ENCODE measurements at regions not wholly inside any gene's neighbourhood (a gene's known extent, or its start where the extent isn't known, plus 50 kb on each side); places are given as distances from the start of the nearest gene placed in this dataset.

DNA sequence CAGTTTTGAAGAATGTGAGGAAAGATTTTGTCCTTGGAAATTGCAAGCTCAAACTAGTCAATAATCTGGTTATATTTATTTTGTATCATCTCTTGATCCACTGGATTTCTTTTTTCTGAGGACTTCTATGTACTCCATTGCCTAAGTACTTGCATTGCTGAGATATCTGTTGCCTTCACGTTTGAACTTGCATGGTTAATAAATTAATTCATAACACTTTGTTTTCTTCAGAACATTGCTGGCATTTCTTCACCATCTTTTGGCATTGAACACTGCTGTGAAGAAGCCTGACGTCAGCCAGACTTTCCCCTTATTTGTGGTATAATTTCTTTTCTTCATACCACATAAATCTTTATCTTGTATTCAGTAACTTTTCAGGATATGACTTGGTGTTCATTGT is 246.0 kb upstream of the KIF2A start:
- H3K4me1 ChIP-seq (ENCODE audit: insufficient read depth, low read length), result no peaks in the 10 kb centered on the region
- H3K27ac ChIP-seq (ENCODE audit: low read depth, low read length), result no peak overlapping the region
- H3K9me3 ChIP-seq (ENCODE audit: low read length), result no peaks in the 10 kb centered on the region
- H3K9ac ChIP-seq (ENCODE audit: low read length), result no peak overlapping the region
- H3K36me3 ChIP-seq (ENCODE audit: insufficient read depth, low read length), result no peaks in the 10 kb centered on the region
- no peaks in the 10 kb centered on the region for H3K27me3 ChIP-seq (ENCODE audit: control insufficient read depth in 1 of 2, insufficient read depth in 2 of 2, low read length in 2 of 2)
- H3K4me3 ChIP-seq (ENCODE audit: low read depth in 1 of 2, low read length in 2 of 2), result no peak overlapping the region

DNA sequence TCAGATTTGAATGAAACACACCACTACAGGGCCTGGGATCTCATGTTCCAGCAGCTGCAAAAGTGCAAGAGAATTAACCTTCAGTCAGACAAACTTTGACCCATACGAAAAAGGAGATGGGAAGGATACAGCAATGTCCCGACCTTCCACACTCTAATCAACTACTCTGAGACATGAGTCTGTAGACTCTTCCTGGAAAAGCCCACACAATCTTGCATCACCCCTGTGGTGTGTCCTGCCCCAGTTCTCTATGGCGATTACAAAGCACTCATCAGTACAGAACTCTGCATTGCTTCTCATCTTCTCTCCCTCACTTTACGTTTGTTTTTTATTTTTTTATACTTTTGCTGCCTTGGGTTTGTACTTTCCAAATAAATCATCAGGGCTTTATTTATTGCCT is 241.0 kb upstream of the KIF2A start:
- H3K4me1 ChIP-seq (ENCODE audit: insufficient read depth, low read length), result no peaks in the 10 kb centered on the region
- no peaks in the 10 kb centered on the region for H3K9me3 ChIP-seq (ENCODE audit: low read length)
- H3K27me3 ChIP-seq (ENCODE audit: control insufficient read depth in 1 of 2, insufficient read depth in 2 of 2, low read length in 2 of 2), result no peaks in the 10 kb centered on the region
- no peak overlapping the region for H3K27ac ChIP-seq (ENCODE audit: low read depth, low read length)
- no peaks in the 10 kb centered on the region for H3K36me3 ChIP-seq (ENCODE audit: insufficient read depth, low read length)
- no peak overlapping the region for H3K4me3 ChIP-seq (ENCODE audit: low read depth in 1 of 2, low read length in 2 of 2)
- H3K9ac ChIP-seq (ENCODE audit: low read length), result no peak overlapping the region

DNA sequence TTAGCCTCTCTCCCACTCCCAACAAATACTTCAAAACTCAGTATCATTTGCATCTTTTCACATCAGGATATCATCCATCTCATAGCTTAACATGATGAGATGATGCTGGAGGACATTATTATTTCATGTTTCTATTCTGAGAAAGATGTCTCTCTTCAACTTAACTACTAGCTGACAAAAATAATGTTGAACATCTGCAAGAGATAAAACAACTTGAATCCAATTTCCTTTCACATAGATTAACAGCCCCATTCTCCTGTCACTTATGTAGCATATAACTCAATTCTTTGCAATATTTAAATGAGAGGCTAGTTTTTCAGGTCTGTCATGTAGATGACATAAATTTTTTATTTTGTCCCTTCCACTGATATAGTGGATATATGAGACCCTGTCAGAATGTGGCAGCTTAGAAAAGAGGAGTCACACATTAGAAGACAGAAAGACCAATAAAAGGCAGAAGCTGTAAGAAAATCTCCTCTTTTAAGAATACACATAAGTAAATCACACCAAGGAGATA is 239.2 kb upstream of the KIF2A start:
- no peaks in the 10 kb centered on the region for H3K27me3 ChIP-seq (ENCODE audit: control insufficient read depth in 1 of 2, insufficient read depth in 2 of 2, low read length in 2 of 2)
- H3K9me3 ChIP-seq (ENCODE audit: low read length), result no peaks in the 10 kb centered on the region
- no peak overlapping the region for H3K9ac ChIP-seq (ENCODE audit: low read length)
- H3K4me1 ChIP-seq (ENCODE audit: insufficient read depth, low read length), result no peaks in the 10 kb centered on the region
- H3K27ac ChIP-seq (ENCODE audit: low read depth, low read length), result no peak overlapping the region
- no peak overlapping the region for H3K4me3 ChIP-seq (ENCODE audit: low read depth in 1 of 2, low read length in 2 of 2)
- H3K36me3 ChIP-seq (ENCODE audit: insufficient read depth, low read length), result no peaks in the 10 kb centered on the region

DNA sequence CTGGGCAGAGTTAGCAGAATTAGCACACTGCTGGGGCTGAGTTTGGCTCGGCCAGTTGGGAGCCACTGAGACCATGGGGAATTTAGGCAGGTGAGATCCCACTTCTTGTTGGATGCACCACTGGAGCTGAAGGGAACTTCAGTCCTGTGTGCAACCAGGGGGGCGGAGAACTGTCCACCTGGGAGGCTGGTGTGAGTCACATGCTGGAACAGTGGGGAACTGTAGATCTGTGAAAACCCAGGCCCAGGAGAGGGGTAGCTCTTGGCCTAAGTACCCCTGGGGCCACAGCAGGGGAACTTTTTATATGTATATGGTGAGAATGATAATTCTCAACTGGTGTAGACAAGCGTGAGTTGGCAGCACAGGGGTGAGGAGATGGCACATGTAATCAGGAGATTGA is 237.5 kb upstream of the KIF2A start:
- Histone ChIP-seq H3K9me3 (ENCODE audit: low read length) (no peaks in the 10 kb centered on the region), H3K27me3 (ENCODE audit: control insufficient read depth in 1 of 2, insufficient read depth in 2 of 2, low read length in 2 of 2) (no peaks in the 10 kb centered on the region), H3K9ac (ENCODE audit: low read length) (no peak overlapping the region)

DNA sequence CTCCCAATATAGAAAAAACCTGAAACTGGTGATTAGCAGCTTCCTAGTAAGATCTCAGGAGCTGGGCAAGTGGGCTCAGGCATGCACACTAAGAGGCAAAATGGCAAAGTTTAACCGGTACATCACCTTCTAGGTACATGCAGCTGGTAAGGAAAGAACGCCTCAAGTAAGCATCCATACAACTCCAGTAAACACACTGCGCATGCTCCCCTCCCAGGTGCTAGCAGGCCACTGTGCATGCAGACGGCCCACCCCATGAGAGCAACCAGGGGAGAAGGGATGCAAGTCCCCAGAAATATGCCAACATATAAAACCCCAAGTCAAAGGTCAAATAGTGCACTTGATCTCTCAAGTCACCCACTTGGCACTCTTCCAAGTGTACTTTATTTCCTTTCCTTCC is 228.6 kb upstream of the KIF2A start:
- Histone ChIP-seq H3K9me3 (ENCODE audit: low read length) (no peaks in the 10 kb centered on the region), H3K36me3 (ENCODE audit: insufficient read depth, low read length) (no peaks in the 10 kb centered on the region), H3K9ac (ENCODE audit: low read length) (no peak overlapping the region), H3K27me3 (ENCODE audit: control insufficient read depth in 1 of 2, insufficient read depth in 2 of 2, low read length in 2 of 2) (no peaks in the 10 kb centered on the region), H3K4me3 (ENCODE audit: low read depth in 1 of 2, low read length in 2 of 2) (no peak overlapping the region), H3K4me1 (ENCODE audit: insufficient read depth, low read length) (no peaks in the 10 kb centered on the region), H3K27ac (ENCODE audit: low read depth, low read length) (no peak overlapping the region)

More for the DNA sequence above, 237.5 kb upstream of the KIF2A start:
- no peaks in the 10 kb centered on the region for H3K4me1 ChIP-seq (ENCODE audit: insufficient read depth, low read length)
- no peak overlapping the region for H3K4me3 ChIP-seq (ENCODE audit: low read depth in 1 of 2, low read length in 2 of 2)
- H3K27ac ChIP-seq (ENCODE audit: low read depth, low read length), result no peak overlapping the region
- H3K36me3 ChIP-seq (ENCODE audit: insufficient read depth, low read length), result no peaks in the 10 kb centered on the region

DNA sequence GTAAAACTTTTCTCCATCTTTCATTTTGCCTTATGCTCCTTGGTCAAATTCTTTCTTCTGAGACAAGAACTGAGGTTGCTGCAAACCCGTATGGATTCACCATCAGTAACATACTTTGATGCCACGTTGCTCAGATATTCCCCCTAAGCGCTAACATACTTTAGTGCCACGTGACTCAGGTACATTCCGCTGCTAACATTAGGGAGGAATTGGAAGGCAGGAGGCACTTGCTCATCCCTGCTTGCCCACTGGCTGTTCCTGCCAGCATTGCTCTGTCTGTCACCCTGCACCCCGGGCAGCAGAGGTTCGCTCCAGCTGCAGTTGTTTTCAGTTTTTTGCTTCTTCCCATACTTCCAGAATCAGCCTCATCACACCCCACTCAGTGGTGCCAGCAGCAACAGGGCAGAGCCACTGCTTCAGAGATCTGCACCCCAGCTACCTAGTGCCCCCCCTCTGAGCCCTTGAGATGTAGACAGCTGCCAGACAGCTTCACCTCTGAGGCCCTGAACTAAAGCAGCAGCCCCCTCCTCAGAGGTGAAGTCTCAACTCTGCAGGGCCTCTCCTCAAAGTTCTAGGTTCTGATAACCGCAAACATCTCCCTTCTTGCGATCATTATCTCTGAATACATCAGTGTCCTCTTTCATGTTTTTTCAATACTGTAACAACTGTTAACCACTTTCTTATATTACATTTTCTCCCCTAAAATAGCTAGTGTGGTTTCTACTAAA is 228.0 kb upstream of the KIF2A start:
- Histone ChIP-seq H3K9ac (ENCODE audit: low read length) (no peak overlapping the region), H3K27me3 (ENCODE audit: control insufficient read depth in 1 of 2, insufficient read depth in 2 of 2, low read length in 2 of 2) (no peaks in the 10 kb centered on the region), H3K4me1 (ENCODE audit: insufficient read depth, low read length) (no peaks in the 10 kb centered on the region), H3K4me3 (ENCODE audit: low read depth in 1 of 2, low read length in 2 of 2) (no peak overlapping the region), H3K9me3 (ENCODE audit: low read length) (no peaks in the 10 kb centered on the region), H3K36me3 (ENCODE audit: insufficient read depth, low read length) (no peaks in the 10 kb centered on the region), H3K27ac (ENCODE audit: low read depth, low read length) (no peak overlapping the region)

DNA sequence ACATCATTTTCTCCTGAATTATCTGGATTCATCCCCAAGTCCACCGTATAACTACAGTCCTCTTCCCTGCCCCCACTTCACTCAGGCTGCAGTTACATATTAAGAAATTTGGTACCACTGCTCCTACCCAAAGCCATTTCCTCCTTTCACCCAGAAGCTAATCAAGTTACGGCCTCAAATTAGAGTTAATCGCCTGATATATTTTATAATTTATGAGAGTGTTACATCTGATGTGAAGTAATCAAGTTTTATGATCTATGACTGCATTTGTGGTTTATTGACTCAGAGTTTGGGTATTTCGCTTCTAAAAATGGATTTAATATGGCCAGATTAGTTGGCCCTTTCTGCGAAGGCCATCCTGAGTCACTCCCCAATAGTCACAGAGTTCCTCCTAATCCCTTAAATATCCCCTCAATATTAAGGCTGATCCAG is 223.6 kb upstream of the KIF2A start:
- no peaks in the 10 kb centered on the region for H3K4me1 ChIP-seq (ENCODE audit: insufficient read depth, low read length)
- no peaks in the 10 kb centered on the region for H3K9me3 ChIP-seq (ENCODE audit: low read length)
- H3K27ac ChIP-seq (ENCODE audit: low read depth, low read length), result no peak overlapping the region
- no peaks in the 10 kb centered on the region for H3K36me3 ChIP-seq (ENCODE audit: insufficient read depth, low read length)
- H3K27me3 ChIP-seq (ENCODE audit: control insufficient read depth in 1 of 2, insufficient read depth in 2 of 2, low read length in 2 of 2), result no peaks in the 10 kb centered on the region
- H3K4me3 ChIP-seq (ENCODE audit: low read depth in 1 of 2, low read length in 2 of 2), result no peak overlapping the region
- no peak overlapping the region for H3K9ac ChIP-seq (ENCODE audit: low read length)

DNA sequence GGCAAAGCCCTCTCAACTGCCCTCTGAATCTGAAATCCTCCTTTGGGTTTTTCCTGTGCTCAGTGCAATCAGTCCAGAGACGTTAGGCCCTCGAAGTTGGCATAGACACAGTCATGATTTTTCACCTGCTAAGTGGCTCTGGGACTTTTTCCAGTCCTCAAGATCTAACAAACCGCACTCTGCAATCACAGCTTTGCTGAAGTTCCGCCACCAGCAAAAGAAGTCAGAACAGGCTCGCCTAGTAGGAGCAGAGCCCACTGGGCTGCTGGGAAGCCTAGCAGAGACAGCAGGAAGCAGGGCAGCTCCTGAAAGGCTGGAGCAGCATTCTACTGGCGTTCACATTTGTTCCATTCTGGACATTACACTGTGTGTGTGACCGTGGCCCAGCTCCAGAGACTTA is 222.8 kb upstream of the KIF2A start:
- Histone ChIP-seq H3K4me1 (ENCODE audit: insufficient read depth, low read length) (no peaks in the 10 kb centered on the region), H3K9me3 (ENCODE audit: low read length) (no peaks in the 10 kb centered on the region), H3K9ac (ENCODE audit: low read length) (no peak overlapping the region), H3K4me3 (ENCODE audit: low read depth in 1 of 2, low read length in 2 of 2) (no peak overlapping the region), H3K27ac (ENCODE audit: low read depth, low read length) (no peak overlapping the region), H3K27me3 (ENCODE audit: control insufficient read depth in 1 of 2, insufficient read depth in 2 of 2, low read length in 2 of 2) (no peaks in the 10 kb centered on the region), H3K36me3 (ENCODE audit: insufficient read depth, low read length) (no peaks in the 10 kb centered on the region)

DNA sequence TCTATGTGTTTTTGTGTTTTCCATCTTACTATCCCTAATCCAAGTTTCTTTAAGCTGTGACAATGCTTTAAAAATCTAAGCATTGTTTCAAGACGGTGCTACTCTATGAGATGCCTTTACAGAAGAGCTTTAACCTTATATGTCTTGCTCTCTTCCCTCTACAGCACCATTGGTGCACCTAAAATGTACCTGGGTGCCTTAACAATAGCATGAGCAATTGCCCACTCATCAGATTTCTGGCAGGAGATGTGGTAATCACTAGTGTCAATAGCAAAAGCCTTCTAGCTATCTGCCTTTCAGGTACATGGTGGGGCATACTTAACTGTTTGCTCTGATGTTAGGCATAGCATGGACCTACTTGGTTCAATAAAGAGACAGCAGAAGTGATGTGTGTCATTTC is 222.3 kb upstream of the KIF2A start:
- Histone ChIP-seq H3K27ac (ENCODE audit: low read depth, low read length) (no peak overlapping the region), H3K4me1 (ENCODE audit: insufficient read depth, low read length) (no peaks in the 10 kb centered on the region), H3K9ac (ENCODE audit: low read length) (no peak overlapping the region), H3K27me3 (ENCODE audit: control insufficient read depth in 1 of 2, insufficient read depth in 2 of 2, low read length in 2 of 2) (no peaks in the 10 kb centered on the region), H3K9me3 (ENCODE audit: low read length) (no peaks in the 10 kb centered on the region), H3K4me3 (ENCODE audit: low read depth in 1 of 2, low read length in 2 of 2) (no peak overlapping the region), H3K36me3 (ENCODE audit: insufficient read depth, low read length) (no peaks in the 10 kb centered on the region)

DNA sequence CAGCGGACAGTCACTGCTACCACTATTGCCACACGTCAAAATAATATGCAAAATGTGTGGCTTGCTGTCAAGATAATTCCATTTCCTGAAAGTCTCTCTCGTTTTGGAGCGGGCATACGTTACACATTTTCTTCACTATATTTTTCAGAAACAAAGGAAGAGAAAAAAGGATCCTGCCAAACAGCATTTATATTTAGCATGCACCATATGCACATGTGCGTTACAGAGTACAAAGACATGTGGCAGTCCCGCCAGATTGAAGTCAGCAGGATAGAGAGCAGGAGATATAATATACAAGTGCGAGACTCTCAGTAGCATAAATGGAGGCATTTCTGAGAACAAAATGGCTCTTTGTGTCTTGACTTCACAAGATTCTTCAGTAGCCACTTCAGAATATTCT is 221.6 kb upstream of the KIF2A start:
- Histone ChIP-seq H3K4me1 (ENCODE audit: insufficient read depth, low read length) (no peaks in the 10 kb centered on the region), H3K27me3 (ENCODE audit: control insufficient read depth in 1 of 2, insufficient read depth in 2 of 2, low read length in 2 of 2) (no peaks in the 10 kb centered on the region)

DNA sequence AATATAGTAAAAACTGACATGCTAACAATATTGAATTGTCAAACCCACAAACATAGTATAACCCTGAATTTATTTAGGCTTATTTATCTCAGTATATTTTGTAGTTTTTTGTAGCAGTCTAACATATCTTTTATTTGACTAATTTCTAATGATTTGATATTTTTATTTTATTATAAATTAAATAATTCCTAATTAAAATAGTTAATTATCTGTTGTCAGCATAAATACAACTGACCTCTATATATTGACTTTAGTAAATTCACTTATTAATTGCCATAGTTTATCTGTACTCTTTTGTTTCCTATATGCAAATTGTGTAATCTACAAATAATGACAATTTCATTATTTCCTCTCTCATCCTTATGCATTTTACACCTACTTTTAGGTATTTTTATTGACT is 215.1 kb upstream of the KIF2A start:
- Histone ChIP-seq H3K36me3 (ENCODE audit: insufficient read depth, low read length) (no peaks in the 10 kb centered on the region), H3K9ac (ENCODE audit: low read length) (no peak overlapping the region), H3K9me3 (ENCODE audit: low read length) (no peaks in the 10 kb centered on the region), H3K27ac (ENCODE audit: low read depth, low read length) (no peak overlapping the region), H3K4me3 (ENCODE audit: low read depth in 1 of 2, low read length in 2 of 2) (no peak overlapping the region), H3K4me1 (ENCODE audit: insufficient read depth, low read length) (peaks cover 10% of the 10 kb centered on the region), H3K27me3 (ENCODE audit: control insufficient read depth in 1 of 2, insufficient read depth in 2 of 2, low read length in 2 of 2) (no peaks in the 10 kb centered on the region)

More for the DNA sequence above, 221.6 kb upstream of the KIF2A start:
- Histone ChIP-seq H3K4me3 (ENCODE audit: low read depth in 1 of 2, low read length in 2 of 2) (no peak overlapping the region), H3K36me3 (ENCODE audit: insufficient read depth, low read length) (no peaks in the 10 kb centered on the region), H3K27ac (ENCODE audit: low read depth, low read length) (no peak overlapping the region), H3K9ac (ENCODE audit: low read length) (no peak overlapping the region), H3K9me3 (ENCODE audit: low read length) (no peaks in the 10 kb centered on the region)

DNA sequence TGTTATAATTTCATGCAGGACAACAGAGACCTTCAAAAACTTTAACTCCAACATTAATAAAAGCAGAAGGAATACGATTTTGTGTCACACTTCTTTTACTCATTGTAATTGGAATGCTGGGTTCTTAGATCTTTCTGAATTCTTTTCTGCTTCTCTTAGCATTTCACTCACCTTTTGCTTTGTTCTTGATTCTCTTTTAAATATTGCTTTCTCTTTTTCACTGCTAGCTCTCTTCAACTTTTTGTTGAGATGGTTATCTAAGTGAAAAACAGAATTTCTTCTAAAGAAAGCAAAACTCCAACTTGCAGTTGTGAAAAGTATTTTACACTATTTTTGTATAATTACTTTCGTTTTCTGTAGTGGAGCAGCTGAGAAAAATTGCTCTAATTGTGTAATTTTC is 212.6 kb upstream of the KIF2A start:
- no peak overlapping the region for H3K4me3 ChIP-seq (ENCODE audit: low read depth in 1 of 2, low read length in 2 of 2)
- H3K9ac ChIP-seq (ENCODE audit: low read length), result no peak overlapping the region

More for the DNA sequence above, 212.6 kb upstream of the KIF2A start:
- H3K27ac ChIP-seq (ENCODE audit: low read depth, low read length), result no peak overlapping the region
- H3K9me3 ChIP-seq (ENCODE audit: low read length), result no peaks in the 10 kb centered on the region
- no peaks in the 10 kb centered on the region for H3K36me3 ChIP-seq (ENCODE audit: insufficient read depth, low read length)
- H3K27me3 ChIP-seq (ENCODE audit: control insufficient read depth in 1 of 2, insufficient read depth in 2 of 2, low read length in 2 of 2), result no peaks in the 10 kb centered on the region
- peaks cover 10% of the 10 kb centered on the region for H3K4me1 ChIP-seq (ENCODE audit: insufficient read depth, low read length)

Data from muscle layer of colon (tissue), 2 donors.